ENCODE measurements at regions not wholly inside any gene's neighbourhood (a gene's known extent, or its start where the extent isn't known, plus 50 kb on each side); places are given as distances from the start of the nearest gene placed in this dataset.
"Not testable (repeated sequence)": the region's sequence is repeated elsewhere in the genome, so short reads cannot be mapped to it uniquely, and the experiment has no call there.

DNA sequence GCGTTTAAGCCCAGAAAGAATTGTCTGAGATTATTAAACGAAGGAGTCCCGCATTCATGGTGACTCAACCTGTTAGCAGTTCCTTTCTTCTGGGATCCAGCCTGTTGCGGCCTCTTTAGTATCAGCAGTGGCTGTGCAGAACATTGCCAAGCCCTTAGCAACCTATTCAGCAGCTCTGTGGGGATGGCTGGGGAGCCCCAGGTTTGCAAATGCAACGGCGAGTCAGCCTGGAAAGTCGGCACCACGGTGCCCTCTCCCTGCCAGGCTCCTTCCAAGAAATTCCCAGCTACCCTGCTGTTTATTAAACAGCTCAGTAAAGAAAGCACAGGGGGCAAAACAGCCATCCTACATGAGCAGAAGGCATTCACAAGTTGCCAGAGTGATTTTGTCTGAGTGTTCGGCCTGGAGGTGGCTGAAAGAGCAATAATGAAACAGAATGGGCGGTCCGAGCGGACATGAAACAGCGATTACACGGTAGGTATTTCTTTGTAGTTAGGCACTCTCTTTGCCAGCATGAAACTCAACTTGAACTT is 198.3 kb downstream of the BAMBI start:
- DNase-seq (no peak), ATAC-seq (replicated peaks) (no peak)
- H3K27me3 Mint-ChIP-seq: peaks cover 6 to 8% of the 10 kb centered on the region in 2 donors
- H3K27ac Mint-ChIP-seq: no peak overlapping the region
- no peaks in the 10 kb centered on the region for H3K4me1 Mint-ChIP-seq
- no peaks in the 10 kb centered on the region for H3K36me3 Mint-ChIP-seq
- no peak overlapping the region for H3K4me3 Mint-ChIP-seq
- peaks cover 0 to 2% of the 10 kb centered on the region in 2 donors for H3K9me3 Mint-ChIP-seq

DNA sequence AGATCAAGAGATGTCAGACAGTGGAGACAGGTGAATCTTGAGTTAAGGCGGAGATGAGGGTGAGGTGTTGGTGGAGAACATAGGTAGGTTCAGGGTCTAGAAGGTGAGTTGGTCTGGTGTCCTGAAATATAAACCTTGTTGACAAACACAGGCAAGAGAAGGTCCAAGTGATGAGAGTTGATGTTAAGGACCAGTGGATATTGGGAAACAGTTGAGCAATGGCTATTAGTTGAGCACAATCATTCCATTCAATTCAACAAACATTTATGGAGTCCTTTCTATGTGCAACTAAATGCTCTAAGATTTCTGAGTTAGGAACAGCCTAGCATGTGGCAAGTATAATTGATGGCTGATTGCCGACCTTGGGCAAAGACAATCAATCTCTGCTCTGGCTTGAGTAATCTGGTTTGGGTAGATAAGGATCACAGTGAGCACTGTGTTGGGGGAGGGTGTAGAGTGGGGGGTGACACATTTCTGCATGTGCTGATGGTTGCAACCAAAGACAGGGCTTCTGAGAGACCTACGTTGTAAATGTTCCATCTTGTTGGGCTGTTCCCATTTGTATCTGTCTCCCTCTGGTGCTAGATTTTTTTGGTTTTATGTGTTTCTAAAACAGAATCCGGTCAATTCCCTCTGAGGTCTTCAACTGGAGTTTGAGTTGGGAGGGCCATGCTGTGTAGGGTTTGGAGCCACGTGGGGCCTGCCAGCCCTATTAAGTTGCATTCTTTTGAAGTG is 201.1 kb downstream of the BAMBI start:
- no peaks in the 10 kb centered on the region for H3K4me1 Mint-ChIP-seq
- no peak overlapping the region for H3K27ac Mint-ChIP-seq
- no peak for DNase-seq
- no peak for ATAC-seq (replicated peaks)
- no peak overlapping the region for H3K4me3 Mint-ChIP-seq
- H3K27me3 Mint-ChIP-seq: peaks cover 8 to 14% of the 10 kb centered on the region in 2 donors
- H3K9me3 Mint-ChIP-seq: peaks cover 0 to 1% of the 10 kb centered on the region in 2 donors
- H3K36me3 Mint-ChIP-seq: no peaks in the 10 kb centered on the region

DNA sequence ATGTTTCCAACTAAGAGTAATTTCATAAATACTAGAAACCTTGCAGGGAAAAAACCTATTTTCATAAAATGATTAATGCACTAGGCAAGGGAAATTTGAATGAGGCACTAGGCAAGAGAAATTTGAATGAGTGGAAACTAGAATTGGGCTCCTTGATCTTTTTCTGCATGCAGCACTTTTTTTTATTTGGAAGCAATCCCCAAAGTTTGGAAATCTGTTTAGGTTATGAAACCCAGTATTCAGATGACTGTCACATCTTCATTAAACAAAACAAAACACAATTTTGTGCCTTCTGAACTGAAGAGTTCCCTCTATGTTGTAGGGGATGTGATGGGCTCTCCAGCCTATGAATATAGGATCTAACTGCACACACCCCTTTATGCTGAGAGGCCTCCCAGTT is 201.9 kb downstream of the BAMBI start:
- Mint-ChIP-seq H3K4me3 (no peak overlapping the region), H3K36me3 (no peaks in the 10 kb centered on the region), H3K9me3 (no peaks in the 10 kb centered on the region), H3K4me1 (no peaks in the 10 kb centered on the region), H3K27me3 (peaks cover 8 to 9% of the 10 kb centered on the region in 2 donors), H3K27ac (no peak overlapping the region)
- ATAC-seq (replicated peaks) (no peak), DNase-seq (no peak)

DNA sequence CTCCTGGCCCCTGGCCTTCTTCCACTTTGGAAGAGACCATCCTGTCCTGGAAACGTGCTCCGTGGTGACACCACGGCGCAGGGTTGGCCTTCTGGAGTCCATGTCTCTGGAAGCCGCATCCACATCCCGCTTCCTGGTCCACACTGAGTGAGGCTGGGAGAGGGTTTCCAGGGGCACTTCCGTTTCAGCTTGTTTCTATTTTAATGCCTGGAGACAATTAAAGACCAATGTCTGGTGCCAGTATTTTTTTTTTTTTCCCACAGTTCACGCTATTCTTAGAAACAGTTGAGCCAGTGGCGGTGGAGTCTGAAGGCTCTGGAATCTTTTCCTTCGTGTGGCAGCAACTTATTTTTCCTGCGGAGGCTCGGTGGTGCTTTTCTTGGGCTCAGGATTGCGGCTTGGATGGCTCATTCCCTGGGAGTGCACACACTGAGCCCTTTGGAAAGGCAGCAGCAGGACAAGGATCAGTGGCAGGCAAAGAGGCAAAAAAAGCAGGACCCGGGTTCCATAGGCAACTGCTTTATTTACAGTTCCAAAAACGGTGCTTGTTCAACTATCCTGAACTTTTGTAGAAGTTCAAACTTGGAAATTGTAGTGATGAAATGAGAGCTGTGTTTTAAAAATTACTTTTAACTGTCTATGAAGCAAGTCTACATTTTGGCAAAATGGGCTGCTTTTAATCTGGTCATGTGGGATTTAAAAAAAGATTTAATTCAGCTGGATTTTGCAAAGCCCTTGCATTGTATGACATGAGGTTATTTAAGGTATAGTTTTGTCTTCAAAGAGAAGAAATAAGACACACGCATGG is 202.8 kb downstream of the BAMBI start:
- Mint-ChIP-seq H3K27ac (no peak overlapping the region), H3K27me3 (peaks cover 8 to 9% of the 10 kb centered on the region in 2 donors), H3K4me3 (no peak overlapping the region), H3K36me3 (no peaks in the 10 kb centered on the region), H3K4me1 (no peaks in the 10 kb centered on the region), H3K9me3 (no peaks in the 10 kb centered on the region)
- ATAC-seq (replicated peaks): no peak
- no peak for DNase-seq

GRCh38 chr10:28880683-28880950 is 203.3 kb downstream of the BAMBI start:
- Mint-ChIP-seq H3K9me3 (no peaks in the 10 kb centered on the region), H3K4me1 (no peaks in the 10 kb centered on the region), H3K27ac (no peak overlapping the region), H3K36me3 (no peaks in the 10 kb centered on the region), H3K4me3 (no peak overlapping the region), H3K27me3 (peaks cover 8 to 9% of the 10 kb centered on the region in 2 donors)
- ATAC-seq (replicated peaks) (no peak), DNase-seq (no peak)

- ATAC-seq (replicated peaks): no peak
- H3K4me1 Mint-ChIP-seq: no peaks in the 10 kb centered on the region
Observed at GRCh38 chr10:28881171-28881882, 204.0 kb downstream of the BAMBI start.

DNA sequence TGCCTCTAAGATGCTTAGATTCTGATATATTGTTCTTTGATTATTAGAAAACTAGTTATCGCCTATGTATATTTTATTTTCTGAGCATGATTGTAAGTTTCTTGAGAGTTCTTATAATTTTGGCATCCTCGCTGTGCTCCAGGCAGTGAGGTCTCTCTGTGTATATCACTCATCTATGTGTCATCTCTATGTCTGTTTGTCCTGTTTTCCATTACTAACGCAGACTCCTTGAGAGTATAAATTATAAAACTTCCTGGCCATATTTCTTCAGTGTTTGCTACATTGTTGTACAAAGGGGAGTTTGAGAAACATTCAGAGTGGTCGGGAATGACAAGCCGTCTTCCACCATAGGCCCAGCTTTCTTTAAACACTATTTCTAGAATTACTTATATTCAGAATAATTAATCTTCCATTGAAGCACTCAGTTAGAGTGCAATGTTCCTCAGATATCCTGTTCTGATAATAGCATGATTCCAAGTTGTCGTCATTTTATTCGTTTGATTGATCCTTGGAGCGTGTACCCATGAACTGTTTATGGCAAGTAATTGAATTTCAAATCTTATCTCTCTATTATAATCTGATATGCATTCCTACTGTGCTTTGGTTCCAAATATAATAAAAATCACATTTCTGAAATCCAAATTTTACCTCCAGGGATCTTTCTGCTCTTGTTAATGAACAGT is 206.6 kb downstream of the BAMBI start:
- H3K4me3 Mint-ChIP-seq: no peak overlapping the region
- peaks cover 0 to 9% of the 10 kb centered on the region in 2 donors for H3K27me3 Mint-ChIP-seq
- DNase-seq: no peak
- no peaks in the 10 kb centered on the region for H3K9me3 Mint-ChIP-seq
- no peak overlapping the region for H3K27ac Mint-ChIP-seq
- no peaks in the 10 kb centered on the region for H3K4me1 Mint-ChIP-seq
- no peak for ATAC-seq (replicated peaks)
- H3K36me3 Mint-ChIP-seq: no peaks in the 10 kb centered on the region

More at GRCh38 chr10:28881171-28881882, 204.0 kb downstream of the BAMBI start:
- Mint-ChIP-seq H3K27me3 (peaks cover 8 to 9% of the 10 kb centered on the region in 2 donors), H3K36me3 (no peaks in the 10 kb centered on the region), H3K27ac (no peak overlapping the region), H3K4me3 (no peak overlapping the region), H3K9me3 (no peaks in the 10 kb centered on the region)
- DNase-seq: no peak

- Mint-ChIP-seq H3K4me3 (no peak overlapping the region), H3K4me1 (no peaks in the 10 kb centered on the region), H3K27ac (no peak overlapping the region), H3K9me3 (peaks cover 0 to 1% of the 10 kb centered on the region in 2 donors), H3K36me3 (no peaks in the 10 kb centered on the region), H3K27me3 (no peaks in the 10 kb centered on the region)
- DNase-seq (no peak), ATAC-seq (replicated peaks) (no peak)
Observed at GRCh38 chr10:28890121-28890950, 213.0 kb downstream of the BAMBI start.

DNA sequence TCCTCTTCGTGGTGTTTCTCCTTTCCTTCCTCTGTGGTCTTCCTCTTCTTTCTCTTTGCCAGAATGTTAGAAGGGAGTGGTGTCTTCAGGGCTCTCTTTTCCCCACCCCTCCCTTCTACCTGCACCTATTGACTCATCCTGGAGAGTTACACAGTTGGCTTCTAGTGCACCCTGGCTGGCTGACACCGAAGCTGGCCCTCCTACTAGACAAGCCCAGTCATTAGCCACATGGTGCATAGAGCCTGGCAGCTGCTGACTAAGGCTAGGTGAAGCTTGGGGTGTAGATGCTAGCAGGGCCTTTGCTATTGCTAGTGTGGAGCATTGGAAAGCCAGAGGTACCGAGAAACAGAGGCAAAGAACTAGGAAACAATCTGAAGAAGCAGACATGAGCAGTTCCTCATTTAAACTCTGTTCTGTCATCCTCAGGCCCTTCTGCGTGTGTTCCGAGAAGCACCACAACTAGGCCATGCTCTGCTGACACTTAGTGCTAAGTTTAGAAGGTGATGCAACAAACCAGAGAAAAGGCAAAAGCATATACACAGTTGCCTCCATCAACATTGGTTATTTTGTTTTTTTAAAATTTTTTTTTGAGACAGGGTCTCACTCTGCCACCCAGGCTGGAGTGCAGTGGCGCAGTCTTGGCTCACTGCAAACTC is 213.9 kb downstream of the BAMBI start:
- Mint-ChIP-seq H3K4me3 (no peak overlapping the region), H3K27me3 (no peaks in the 10 kb centered on the region), H3K27ac (no peak overlapping the region), H3K36me3 (no peaks in the 10 kb centered on the region), H3K4me1 (no peaks in the 10 kb centered on the region), H3K9me3 (peaks cover 0 to 3% of the 10 kb centered on the region in 2 donors)
- ATAC-seq (replicated peaks) (no peak), DNase-seq (no peak)

DNA sequence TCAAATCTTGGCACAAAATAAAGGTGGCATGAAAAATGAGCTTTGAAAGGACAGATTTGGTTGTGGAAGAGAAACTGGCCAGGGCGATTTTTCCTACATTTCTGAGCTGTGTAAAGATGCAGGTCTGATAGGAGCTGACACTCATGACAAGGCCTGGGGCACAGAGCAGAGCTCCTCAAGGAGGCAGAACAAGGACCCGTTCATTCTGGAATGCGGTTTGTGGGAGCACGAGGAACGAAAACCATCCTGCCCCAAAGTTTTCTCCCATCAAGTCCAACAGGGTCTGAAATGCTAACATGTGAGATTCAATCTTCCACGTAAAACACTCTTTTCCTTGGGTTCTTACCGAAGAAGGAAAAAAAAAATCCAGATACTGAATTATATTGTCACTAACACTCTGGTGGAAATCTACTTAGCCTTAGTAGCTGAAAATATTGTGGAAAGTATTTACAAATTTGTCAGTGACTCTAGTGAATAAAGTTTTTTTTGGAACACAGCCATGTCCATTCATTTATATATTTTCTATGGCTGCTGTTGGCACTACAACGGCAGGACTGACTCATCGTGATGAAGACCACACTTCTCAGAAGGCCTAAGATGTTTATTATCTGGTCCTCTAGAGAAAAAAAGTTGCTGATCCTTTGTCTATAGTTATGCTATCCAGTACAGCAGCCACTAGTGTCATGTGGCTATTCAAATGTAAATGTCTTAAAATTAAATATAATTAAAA is 215.7 kb downstream of the BAMBI start:
- Mint-ChIP-seq H3K4me1 (no peaks in the 10 kb centered on the region), H3K4me3 (no peak overlapping the region), H3K36me3 (peaks cover 0 to 1% of the 10 kb centered on the region in 2 donors), H3K27me3 (no peaks in the 10 kb centered on the region), H3K27ac (no peak overlapping the region), H3K9me3 (peaks cover 0 to 6% of the 10 kb centered on the region in 2 donors)
- no peak for ATAC-seq (replicated peaks)
- DNase-seq: no peak

DNA sequence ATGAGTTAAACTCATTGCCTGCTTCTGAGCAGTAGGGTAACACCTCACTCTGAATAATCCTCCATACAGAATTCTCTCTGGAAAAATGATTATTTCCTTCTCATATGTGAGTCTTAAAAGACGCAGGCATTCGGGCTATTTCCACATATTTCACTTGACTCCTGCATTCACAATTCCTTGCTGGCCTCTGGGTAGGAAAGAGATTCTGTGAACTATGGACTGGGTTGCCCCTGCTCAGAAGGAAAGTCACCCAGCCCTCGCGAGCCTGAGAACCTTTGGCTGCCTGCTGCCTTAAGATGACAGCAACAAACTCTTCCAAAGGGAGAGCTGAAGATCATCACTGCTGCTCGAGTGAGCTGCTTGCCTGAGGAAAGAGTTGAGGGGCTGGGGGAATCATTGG is 216.8 kb downstream of the BAMBI start:
- Mint-ChIP-seq H3K4me1 (no peaks in the 10 kb centered on the region), H3K27me3 (no peaks in the 10 kb centered on the region), H3K9me3 (peaks cover 0 to 6% of the 10 kb centered on the region in 2 donors), H3K4me3 (no peak overlapping the region), H3K27ac (no peak overlapping the region), H3K36me3 (peaks cover 0 to 1% of the 10 kb centered on the region in 2 donors)
- DNase-seq: no peak
- no peak for ATAC-seq (replicated peaks)

- not testable (repeated sequence) for H3K36me3 Mint-ChIP-seq; ATAC-seq (replicated peaks); H3K9me3 Mint-ChIP-seq; H3K4me3 Mint-ChIP-seq; H3K27me3 Mint-ChIP-seq; H3K27ac Mint-ChIP-seq; DNase-seq; H3K4me1 Mint-ChIP-seq
Observed at GRCh38 chr10:28895671-28896070, 218.3 kb downstream of the BAMBI start.
